GDM1 (cell line): ENCODE measurements at regions not wholly inside any gene's neighbourhood (a gene's known extent, or its start where the extent isn't known, plus 50 kb on each side); places are given as distances from the start of the nearest gene placed in this dataset.
"Not testable (repeated sequence)": the region's sequence is repeated elsewhere in the genome, so short reads cannot be mapped to it uniquely, and the experiment has no call there.

Experiments
- DNase-seq: peaks from one replicate; lab custom pipeline; 2025; lab: John Stamatoyannopoulos, UW

- no peak for DNase-seq
Observed at GRCh38 chr2:242004223-242004901, 134.8 kb downstream of the RTP5 start.

GRCh38 chr2:242004902-242005230 lies 135.3 kb downstream of the RTP5 start:
- DNase-seq: no peak

- not testable (repeated sequence) for DNase-seq
Observed at GRCh38 chr2:242006091-242006634, 136.6 kb downstream of the RTP5 start.

- DNase-seq: not testable (repeated sequence)
Observed at GRCh38 chr2:242008908-242009307, 139.4 kb downstream of the RTP5 start.

- DNase-seq: not testable (repeated sequence)
Observed at GRCh38 chr2:242009846-242010245, 140.3 kb downstream of the RTP5 start.

GRCh38 chr2:242010252-242011166 lies 141.0 kb downstream of the RTP5 start:
- DNase-seq: not testable (repeated sequence)

GRCh38 chr2:242011167-242011513 lies 141.6 kb downstream of the RTP5 start:
- no peak for DNase-seq

- DNase-seq: no peak
Observed at GRCh38 chr2:242011516-242011915, 142.0 kb downstream of the RTP5 start.

- no peak for DNase-seq
Observed at GRCh38 chr2:242011991-242012764, 142.6 kb downstream of the RTP5 start.

- no peak for DNase-seq
Observed at GRCh38 chr2:242012956-242013764, 143.6 kb downstream of the RTP5 start.

GRCh38 chr2:242013771-242014170 lies 144.2 kb downstream of the RTP5 start:
- DNase-seq: no peak

- DNase-seq: no peak
Observed at GRCh38 chr2:242015108-242016065, 145.9 kb downstream of the RTP5 start.

- DNase-seq: no peak
Observed at GRCh38 chr2:242017086-242017485, 147.6 kb downstream of the RTP5 start.

GRCh38 chr2:242018416-242018815 lies 148.9 kb downstream of the RTP5 start:
- not testable (repeated sequence) for DNase-seq

GRCh38 chr2:242019344-242019743 lies 149.8 kb downstream of the RTP5 start:
- no peak for DNase-seq

- DNase-seq: no peak
Observed at GRCh38 chr2:242020196-242021004, 150.9 kb downstream of the RTP5 start.

- no peak for DNase-seq
Observed at GRCh38 chr2:242022550-242023290, 153.2 kb downstream of the RTP5 start.

- DNase-seq: no peak
Observed at GRCh38 chr2:242024751-242025355, 155.3 kb downstream of the RTP5 start.
